ENCODE measurements at regions not wholly inside any gene's neighbourhood (a gene's known extent, or its start where the extent isn't known, plus 50 kb on each side); places are given as distances from the start of the nearest gene placed in this dataset.
A peak's percentile ranks its signal among the peaks of the same experiment; 100 is the strongest.

DNA sequence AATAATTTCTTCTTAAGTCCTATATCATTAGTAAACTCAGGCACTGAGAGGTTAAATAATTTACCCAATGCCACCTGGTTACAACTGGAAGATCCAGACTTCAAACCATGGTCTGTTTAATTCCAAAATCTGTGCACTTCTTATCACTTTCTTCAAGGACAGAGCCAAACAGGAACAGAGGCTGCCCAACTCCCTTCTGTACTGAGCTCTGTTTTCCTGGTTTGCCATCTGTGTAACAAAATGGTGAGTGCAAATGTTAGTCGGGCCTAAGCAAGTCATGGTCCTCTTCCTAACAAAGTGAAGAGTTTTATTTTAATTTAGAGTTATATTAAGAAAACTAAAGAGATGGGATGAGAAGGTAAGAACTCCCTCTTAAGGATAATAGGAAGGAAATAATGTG, 80.6 kb upstream of the CCL2 start:
- ATAC-seq (replicated peaks; ENCODE audit: extremely low read depth, poor library complexity, severe bottlenecking): no peak
- Mint-ChIP-seq H3K36me3 (ENCODE audit: insufficient read depth) (no peaks in the 10 kb centered on the region), H3K27ac (ENCODE audit: low read depth) (no peak overlapping the region)

GRCh38 chr17:34176440-34176839, 78.6 kb upstream of the CCL2 start:
- H3K4me1 Mint-ChIP-seq: no peaks in the 10 kb centered on the region
- no peak overlapping the region for H3K27ac Mint-ChIP-seq (ENCODE audit: low read depth)
- no peak for DNase-seq (ENCODE audit: low spot score in 2 of 2)
- H3K36me3 Mint-ChIP-seq (ENCODE audit: insufficient read depth): no peaks in the 10 kb centered on the region
- no peak for ATAC-seq (replicated peaks; ENCODE audit: extremely low read depth, poor library complexity, severe bottlenecking)
- H3K27me3 Mint-ChIP-seq: peaks cover 66% of the 10 kb centered on the region
- H3K9me3 Mint-ChIP-seq: no peaks in the 10 kb centered on the region
- no peak overlapping the region for H3K4me3 Mint-ChIP-seq

More for the DNA sequence above, 80.6 kb upstream of the CCL2 start:
- Mint-ChIP-seq H3K27me3 (peaks cover 51% of the 10 kb centered on the region), H3K4me1 (no peaks in the 10 kb centered on the region), H3K9me3 (no peaks in the 10 kb centered on the region), H3K4me3 (no peak overlapping the region)
- DNase-seq (ENCODE audit: low spot score in 2 of 2): no peak

- no peak for DNase-seq (ENCODE audit: low spot score in 2 of 2)
- no peaks in the 10 kb centered on the region for H3K4me1 Mint-ChIP-seq
- no peaks in the 10 kb centered on the region for H3K36me3 Mint-ChIP-seq (ENCODE audit: insufficient read depth)
- no peak overlapping the region for H3K27ac Mint-ChIP-seq (ENCODE audit: low read depth)
- H3K4me3 Mint-ChIP-seq: no peak overlapping the region
- no peak for ATAC-seq (replicated peaks; ENCODE audit: extremely low read depth, poor library complexity, severe bottlenecking)
- peaks cover 66% of the 10 kb centered on the region for H3K27me3 Mint-ChIP-seq
- H3K9me3 Mint-ChIP-seq: no peaks in the 10 kb centered on the region
Observed at GRCh38 chr17:34177642-34178041, 77.4 kb upstream of the CCL2 start.

DNA sequence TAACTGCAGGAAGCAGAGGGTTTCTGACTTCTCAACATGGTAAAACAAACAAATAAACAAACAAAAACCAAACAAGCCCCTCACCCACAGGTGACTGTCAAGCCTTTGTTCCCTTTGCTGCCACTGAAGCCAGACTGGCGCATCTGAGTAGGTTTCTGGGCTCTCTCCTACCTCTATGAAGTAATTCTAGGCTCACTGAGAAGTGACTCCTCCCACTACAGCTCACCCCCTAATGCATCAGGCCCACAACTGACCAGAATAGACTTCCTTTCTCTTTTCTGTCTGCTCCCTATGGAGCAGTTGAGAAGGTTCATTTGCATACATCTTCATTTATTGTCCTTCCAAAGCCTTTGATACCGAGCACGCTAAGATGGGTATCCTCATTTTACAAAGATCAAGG, 77.0 kb upstream of the CCL2 start:
- Mint-ChIP-seq H3K4me3 (no peak overlapping the region), H3K36me3 (ENCODE audit: insufficient read depth) (no peaks in the 10 kb centered on the region), H3K9me3 (no peaks in the 10 kb centered on the region), H3K27me3 (peaks cover 67% of the 10 kb centered on the region), H3K4me1 (no peaks in the 10 kb centered on the region), H3K27ac (ENCODE audit: low read depth) (no peak overlapping the region)
- DNase-seq (ENCODE audit: low spot score in 2 of 2) (no peak), ATAC-seq (replicated peaks; ENCODE audit: extremely low read depth, poor library complexity, severe bottlenecking) (no peak)

DNA sequence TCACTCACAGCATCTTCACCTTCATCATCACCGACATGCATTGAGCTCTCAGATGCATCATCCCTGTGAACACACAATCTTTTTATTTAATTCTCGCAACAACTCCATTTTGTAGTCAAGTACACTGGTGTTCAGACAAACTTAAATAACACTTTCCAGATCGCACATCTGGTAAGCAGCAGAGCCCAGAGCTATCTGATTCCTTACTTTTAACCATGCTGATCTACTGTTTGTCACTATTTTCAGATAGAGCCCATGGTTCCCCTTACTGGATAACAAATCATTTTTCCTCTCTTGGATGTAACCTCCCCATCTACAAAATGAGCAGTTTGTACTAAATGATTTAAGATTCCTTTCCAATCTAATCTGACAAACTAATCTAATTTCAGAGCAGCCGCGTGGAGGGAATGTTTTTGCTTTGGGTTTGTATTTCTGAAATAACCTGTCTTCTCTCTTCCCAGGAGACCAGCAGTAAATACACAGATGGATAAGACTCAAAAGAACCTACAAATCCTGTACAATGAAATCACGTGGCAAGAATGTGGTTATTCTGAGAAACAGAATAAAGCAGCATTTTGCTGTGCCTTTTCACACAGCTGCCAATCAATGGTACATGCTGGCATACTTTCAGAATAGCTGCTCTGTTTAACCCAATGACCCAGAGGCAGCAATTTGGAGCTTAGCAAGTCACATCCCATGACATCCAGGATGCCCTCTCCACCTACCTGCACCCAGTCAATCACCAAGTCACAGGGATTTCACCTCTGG, 72.9 kb upstream of the CCL2 start:
- DNase-seq (ENCODE audit: low spot score in 2 of 2) (no peak), ATAC-seq (replicated peaks; ENCODE audit: extremely low read depth, poor library complexity, severe bottlenecking) (no peak)
- no peaks in the 10 kb centered on the region for H3K9me3 Mint-ChIP-seq
- H3K27me3 Mint-ChIP-seq: peaks cover 69% of the 10 kb centered on the region
- no peak overlapping the region for H3K27ac Mint-ChIP-seq (ENCODE audit: low read depth)
- no peaks in the 10 kb centered on the region for H3K4me1 Mint-ChIP-seq
- H3K4me3 Mint-ChIP-seq: no peak overlapping the region
- no peaks in the 10 kb centered on the region for H3K36me3 Mint-ChIP-seq (ENCODE audit: insufficient read depth)

DNA sequence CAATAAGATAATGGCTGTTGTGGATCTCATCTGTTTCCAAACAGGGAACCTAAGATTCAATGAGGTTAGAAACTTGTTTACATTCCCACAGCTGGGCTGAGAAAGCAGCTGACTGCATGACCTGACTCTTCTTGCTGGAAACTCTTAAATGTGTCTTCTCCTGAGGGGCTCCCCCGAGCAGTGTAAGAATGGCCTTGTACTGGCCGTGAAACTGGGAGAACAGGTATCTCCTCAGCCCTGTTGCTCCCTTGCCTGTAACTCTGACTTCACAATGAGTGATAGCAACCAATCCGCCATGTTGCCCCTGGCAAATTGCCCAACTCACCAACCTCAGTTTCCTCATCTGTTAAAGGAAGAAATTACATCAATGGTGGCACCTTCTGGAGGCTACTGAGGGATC, 59.1 kb upstream of the CCL2 start:
- ATAC-seq (replicated peaks; ENCODE audit: extremely low read depth, poor library complexity, severe bottlenecking) (no peak), DNase-seq (ENCODE audit: low spot score in 2 of 2) (no peak)
- Mint-ChIP-seq H3K27me3 (peaks cover 43% of the 10 kb centered on the region), H3K9me3 (no peaks in the 10 kb centered on the region), H3K36me3 (ENCODE audit: insufficient read depth) (no peaks in the 10 kb centered on the region), H3K4me3 (no peak overlapping the region), H3K27ac (ENCODE audit: low read depth) (no peak overlapping the region), H3K4me1 (peaks cover 6% of the 10 kb centered on the region)

- no peak for ATAC-seq (replicated peaks; ENCODE audit: extremely low read depth, poor library complexity, severe bottlenecking)
- H3K27ac Mint-ChIP-seq (ENCODE audit: low read depth): no peak overlapping the region
Observed at GRCh38 chr17:34198519-34198918, 56.6 kb upstream of the CCL2 start.

DNA sequence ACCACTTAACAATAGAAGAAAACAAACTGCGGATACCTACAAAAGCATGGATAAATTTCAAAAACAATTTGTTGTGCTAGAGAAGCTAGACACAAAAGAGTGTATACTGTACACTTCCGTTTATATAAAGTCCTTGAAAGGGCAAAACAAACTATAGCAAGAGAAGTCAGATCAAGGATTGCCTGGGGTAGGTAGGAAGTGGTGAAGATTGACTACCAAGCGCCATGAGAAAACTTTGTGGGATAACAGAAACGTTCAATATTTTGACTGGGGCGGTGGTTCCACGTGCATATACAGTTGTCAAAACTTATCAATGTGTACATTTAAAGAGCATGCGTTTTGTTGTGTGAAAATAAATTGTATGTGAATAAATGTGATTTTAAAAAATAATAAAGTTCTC, 55.6 kb upstream of the CCL2 start:
- H3K4me3 Mint-ChIP-seq: no peak overlapping the region
- DNase-seq (ENCODE audit: low spot score in 2 of 2) (no peak), ATAC-seq (replicated peaks; ENCODE audit: extremely low read depth, poor library complexity, severe bottlenecking) (no peak)
- no peaks in the 10 kb centered on the region for H3K36me3 Mint-ChIP-seq (ENCODE audit: insufficient read depth)
- no peaks in the 10 kb centered on the region for H3K9me3 Mint-ChIP-seq
- H3K4me1 Mint-ChIP-seq: peaks cover 6% of the 10 kb centered on the region
- peaks cover 55% of the 10 kb centered on the region for H3K27me3 Mint-ChIP-seq
- H3K27ac Mint-ChIP-seq (ENCODE audit: low read depth): no peak overlapping the region

More at GRCh38 chr17:34198519-34198918, 56.6 kb upstream of the CCL2 start:
- H3K36me3 Mint-ChIP-seq (ENCODE audit: insufficient read depth): no peaks in the 10 kb centered on the region
- peaks cover 6% of the 10 kb centered on the region for H3K4me1 Mint-ChIP-seq
- DNase-seq (ENCODE audit: low spot score in 2 of 2): no peak
- no peak overlapping the region for H3K4me3 Mint-ChIP-seq
- H3K9me3 Mint-ChIP-seq: no peaks in the 10 kb centered on the region
- H3K27me3 Mint-ChIP-seq: peaks cover 54% of the 10 kb centered on the region

DNA sequence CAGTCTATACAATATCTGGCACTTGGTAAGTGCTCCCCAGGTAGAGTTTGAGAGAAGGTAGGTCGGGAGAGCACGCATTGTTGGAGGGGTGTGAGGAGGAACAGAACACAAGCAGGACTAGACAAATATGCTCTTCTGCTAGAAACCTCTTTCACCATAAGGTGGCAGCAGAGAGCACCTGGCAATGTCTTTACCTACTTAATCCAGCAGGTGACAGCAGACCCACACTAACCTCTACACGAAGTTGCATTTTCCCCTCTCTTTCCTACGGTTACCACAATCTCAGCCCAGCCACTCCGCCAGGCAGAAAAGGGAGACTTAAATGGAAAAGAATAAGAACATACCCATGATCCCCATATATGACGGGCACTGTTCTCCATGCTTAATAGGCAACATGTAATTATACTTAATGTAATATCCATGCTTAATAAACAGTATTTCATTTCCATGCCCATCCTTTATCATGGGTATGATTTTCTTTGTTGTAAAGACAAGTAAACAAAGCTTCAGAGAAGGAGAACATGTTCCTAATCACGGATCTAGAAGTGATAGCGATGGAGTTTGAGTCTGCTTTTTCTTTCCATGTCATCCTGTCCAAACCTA, 55.1 kb upstream of the CCL2 start:
- peaks cover 61% of the 10 kb centered on the region for H3K27me3 Mint-ChIP-seq

DNA sequence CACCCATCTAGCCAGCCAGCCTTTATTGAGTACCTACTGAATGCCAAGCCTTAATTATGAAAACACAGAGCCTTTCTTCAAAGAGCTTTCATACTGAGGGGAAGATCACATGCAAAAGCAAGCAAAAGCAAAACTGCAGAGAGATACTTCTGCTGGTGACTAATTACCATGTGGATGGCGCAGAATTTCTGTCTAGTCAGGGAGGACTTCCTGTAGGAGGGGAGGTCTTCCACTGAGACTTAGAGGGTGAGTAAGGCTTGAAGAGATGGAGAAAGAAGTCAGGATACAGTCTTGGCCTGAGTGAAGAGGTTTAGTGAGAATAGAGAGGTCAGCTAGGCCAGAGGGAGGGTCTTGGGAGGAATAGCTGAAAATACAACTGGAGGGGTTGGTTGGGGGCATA, 53.9 kb upstream of the CCL2 start:
- H3K27me3 Mint-ChIP-seq: peaks cover 66% of the 10 kb centered on the region
- H3K4me3 Mint-ChIP-seq: no peak overlapping the region
- H3K36me3 Mint-ChIP-seq (ENCODE audit: insufficient read depth): no peaks in the 10 kb centered on the region
- DNase-seq (ENCODE audit: low spot score in 2 of 2) (no peak), ATAC-seq (replicated peaks; ENCODE audit: extremely low read depth, poor library complexity, severe bottlenecking) (no peak)
- H3K9me3 Mint-ChIP-seq: no peaks in the 10 kb centered on the region
- peaks cover 6% of the 10 kb centered on the region for H3K4me1 Mint-ChIP-seq
- no peak overlapping the region for H3K27ac Mint-ChIP-seq (ENCODE audit: low read depth)

More for the DNA sequence above, 55.1 kb upstream of the CCL2 start:
- Mint-ChIP-seq H3K4me1 (peaks cover 6% of the 10 kb centered on the region), H3K4me3 (no peak overlapping the region), H3K36me3 (ENCODE audit: insufficient read depth) (no peaks in the 10 kb centered on the region), H3K27ac (ENCODE audit: low read depth) (no peak overlapping the region), H3K9me3 (no peaks in the 10 kb centered on the region)
- peak; percentile 43 to 60 for DNase-seq (ENCODE audit: low spot score in 2 of 2)
- peak; percentile 70 for ATAC-seq (replicated peaks; ENCODE audit: extremely low read depth, poor library complexity, severe bottlenecking)

DNA sequence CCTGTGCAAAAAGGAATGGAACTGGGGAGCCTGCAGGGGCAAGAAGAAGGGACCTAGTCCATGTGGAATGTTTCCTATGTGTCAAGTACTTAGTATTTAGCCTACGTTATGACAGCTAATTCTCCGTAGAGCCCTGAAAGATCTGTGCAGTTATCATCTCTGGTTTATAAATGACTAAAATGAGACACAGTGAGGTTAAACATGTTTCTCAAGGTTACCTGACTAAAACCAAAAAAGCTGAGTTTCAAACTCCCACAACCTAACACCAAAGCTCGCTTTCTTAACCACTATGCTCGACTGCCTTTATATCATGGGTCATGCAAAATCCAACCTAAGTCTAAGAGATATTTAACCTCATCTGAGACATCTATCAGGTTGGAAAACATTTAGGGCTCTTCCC, 53.3 kb upstream of the CCL2 start:
- DNase-seq (ENCODE audit: low spot score in 2 of 2) (no peak), ATAC-seq (replicated peaks; ENCODE audit: extremely low read depth, poor library complexity, severe bottlenecking) (no peak)
- Mint-ChIP-seq H3K36me3 (ENCODE audit: insufficient read depth) (no peaks in the 10 kb centered on the region), H3K4me3 (no peak overlapping the region), H3K9me3 (no peaks in the 10 kb centered on the region), H3K27me3 (peaks cover 63% of the 10 kb centered on the region), H3K4me1 (peaks cover 6% of the 10 kb centered on the region), H3K27ac (ENCODE audit: low read depth) (no peak overlapping the region)

DNA sequence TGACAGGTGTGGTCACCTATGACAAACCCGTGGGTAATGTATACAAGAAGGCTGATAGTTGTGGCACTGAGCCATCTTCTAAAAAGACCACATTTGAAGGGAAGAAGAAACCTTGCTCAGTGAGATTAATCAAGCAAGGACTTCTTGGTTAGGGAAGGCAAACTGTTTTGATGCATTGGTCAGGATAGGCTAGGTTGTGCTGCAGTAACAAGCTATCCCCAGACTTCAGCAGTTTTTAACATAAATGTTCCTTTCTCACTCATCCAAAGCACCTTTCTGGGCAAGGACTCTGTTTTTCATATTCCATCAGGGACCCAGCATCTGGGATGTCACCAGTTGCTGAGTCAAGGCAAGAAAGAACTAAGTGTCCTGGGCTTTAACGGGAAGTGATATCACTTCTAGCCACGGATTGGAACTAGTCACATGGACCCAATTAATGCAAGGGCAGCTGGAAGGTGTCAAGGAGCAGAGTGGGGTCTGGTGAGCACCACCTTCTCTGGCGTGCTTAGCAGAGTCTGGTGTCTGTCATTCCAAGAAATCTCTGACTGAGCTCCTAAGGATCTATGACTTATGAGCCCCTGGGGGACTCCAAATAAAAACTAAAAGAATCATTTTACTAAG, 52.0 kb upstream of the CCL2 start:
- no peaks in the 10 kb centered on the region for H3K9me3 Mint-ChIP-seq
- ATAC-seq (replicated peaks; ENCODE audit: extremely low read depth, poor library complexity, severe bottlenecking) (no peak), DNase-seq (ENCODE audit: low spot score in 2 of 2) (no peak)
- H3K27me3 Mint-ChIP-seq: peaks cover 55% of the 10 kb centered on the region
- H3K36me3 Mint-ChIP-seq (ENCODE audit: insufficient read depth): no peaks in the 10 kb centered on the region
- no peak overlapping the region for H3K27ac Mint-ChIP-seq (ENCODE audit: low read depth)
- no peak overlapping the region for H3K4me3 Mint-ChIP-seq
- H3K4me1 Mint-ChIP-seq: peaks cover 6% of the 10 kb centered on the region

GRCh38 chr17:34204402-34204801, 50.7 kb upstream of the CCL2 start:
- no peaks in the 10 kb centered on the region for H3K9me3 Mint-ChIP-seq
- no peaks in the 10 kb centered on the region for H3K36me3 Mint-ChIP-seq (ENCODE audit: insufficient read depth)
- no peak overlapping the region for H3K4me3 Mint-ChIP-seq
- H3K27ac Mint-ChIP-seq (ENCODE audit: low read depth): no peak overlapping the region
- H3K4me1 Mint-ChIP-seq: peaks cover 6% of the 10 kb centered on the region
- no peak for ATAC-seq (replicated peaks; ENCODE audit: extremely low read depth, poor library complexity, severe bottlenecking)
- H3K27me3 Mint-ChIP-seq: peaks cover 45% of the 10 kb centered on the region
- no peak for DNase-seq (ENCODE audit: low spot score in 2 of 2)
